GM04503 (cell line): ENCODE measurements at regions not wholly inside any gene's neighbourhood (a gene's known extent, or its start where the extent isn't known, plus 50 kb on each side); places are given as distances from the start of the nearest gene placed in this dataset.

Experiments used
- DNase-seq: peaks from one replicate; pipeline ENCODE4 v3.0.0-alpha.2; 2012; ENCODE audit warnings: low read depth

- no peak for DNase-seq
These were observed 223.8 kb downstream of the PTPRU start for GRCh38 chr1:29460041-29460610.

- no peak for DNase-seq
These were observed 223.3 kb downstream of the PTPRU start for GRCh38 chr1:29459620-29459945.

- DNase-seq: no peak
These were observed 222.7 kb downstream of the PTPRU start for GRCh38 chr1:29458737-29459619.

GRCh38 chr1:29457496-29458368 lies 221.4 kb downstream of the PTPRU start:
- DNase-seq: no peak

- DNase-seq: no peak
These were observed 220.5 kb downstream of the PTPRU start for GRCh38 chr1:29456685-29457435.

GRCh38 chr1:29455781-29456180 lies 219.5 kb downstream of the PTPRU start:
- no peak for DNase-seq

GRCh38 chr1:29454616-29455380 lies 218.5 kb downstream of the PTPRU start:
- no peak for DNase-seq

GRCh38 chr1:29453502-29454240 lies 217.3 kb downstream of the PTPRU start:
- DNase-seq: no peak

GRCh38 chr1:29452463-29453230 lies 216.3 kb downstream of the PTPRU start:
- DNase-seq: no peak

GRCh38 chr1:29451368-29451892 lies 215.1 kb downstream of the PTPRU start:
- no peak for DNase-seq

- DNase-seq: no peak
These were observed 214.3 kb downstream of the PTPRU start for GRCh38 chr1:29450591-29450990.

GRCh38 chr1:29448456-29449235 lies 212.3 kb downstream of the PTPRU start:
- no peak for DNase-seq

GRCh38 chr1:29447368-29447767 lies 211.0 kb downstream of the PTPRU start:
- DNase-seq: no peak

- DNase-seq: no peak
These were observed 208.7 kb downstream of the PTPRU start for GRCh38 chr1:29444782-29445729.

GRCh38 chr1:29444081-29444715 lies 207.9 kb downstream of the PTPRU start:
- no peak for DNase-seq

- no peak for DNase-seq
These were observed 205.8 kb downstream of the PTPRU start for GRCh38 chr1:29441916-29442668.
